ENCODE measurements at regions not wholly inside any gene's neighbourhood (a gene's known extent, or its start where the extent isn't known, plus 50 kb on each side); places are given as distances from the start of the nearest gene placed in this dataset.

- H3K27me3 Mint-ChIP-seq (ENCODE audit: low read depth, unreplicated experiment), result peaks cover 5% of the 10 kb centered on the region
- DNase-seq (ENCODE audit: low read depth), result no peak
- no peaks in the 10 kb centered on the region for H3K36me3 ChIP-seq (ENCODE audit: insufficient read depth, low read length)
- H3K4me3 ChIP-seq (ENCODE audit: insufficient read depth, low read depth, low read length), result no peak overlapping the region
- H3K27ac ChIP-seq (ENCODE audit: low read depth, low read length), result no peak overlapping the region
- H3K27me3 ChIP-seq (ENCODE audit: insufficient read depth, low read length), result no peaks in the 10 kb centered on the region
- no peaks in the 10 kb centered on the region for H3K4me1 ChIP-seq (ENCODE audit: insufficient read depth, low read length)
- no peak overlapping the region for H3K9ac ChIP-seq (ENCODE audit: low read length)
- no peaks in the 10 kb centered on the region for H3K36me3 Mint-ChIP-seq (ENCODE audit: low read depth, unreplicated experiment)
- no peak overlapping the region for H3K4me2 ChIP-seq (ENCODE audit: low read length)
- no peak overlapping the region for H2AFZ ChIP-seq (ENCODE audit: low read depth, low read length)
- no peak overlapping the region for H3K27ac Mint-ChIP-seq (ENCODE audit: unreplicated experiment)
- H3K79me2 ChIP-seq (ENCODE audit: insufficient read depth, low read length), result no peaks in the 10 kb centered on the region
- H4K20me1 ChIP-seq (ENCODE audit: insufficient read depth, low read length), result no peaks in the 10 kb centered on the region
- peaks cover 3% of the 10 kb centered on the region for H3K9me3 Mint-ChIP-seq (ENCODE audit: unreplicated experiment)
- no peak for TF ChIP-seq EZH2 (IDR thresholded peaks at IDR 0.05; ENCODE audit: insufficient read depth, low read length)
- TF ChIP-seq, protein P1, sequence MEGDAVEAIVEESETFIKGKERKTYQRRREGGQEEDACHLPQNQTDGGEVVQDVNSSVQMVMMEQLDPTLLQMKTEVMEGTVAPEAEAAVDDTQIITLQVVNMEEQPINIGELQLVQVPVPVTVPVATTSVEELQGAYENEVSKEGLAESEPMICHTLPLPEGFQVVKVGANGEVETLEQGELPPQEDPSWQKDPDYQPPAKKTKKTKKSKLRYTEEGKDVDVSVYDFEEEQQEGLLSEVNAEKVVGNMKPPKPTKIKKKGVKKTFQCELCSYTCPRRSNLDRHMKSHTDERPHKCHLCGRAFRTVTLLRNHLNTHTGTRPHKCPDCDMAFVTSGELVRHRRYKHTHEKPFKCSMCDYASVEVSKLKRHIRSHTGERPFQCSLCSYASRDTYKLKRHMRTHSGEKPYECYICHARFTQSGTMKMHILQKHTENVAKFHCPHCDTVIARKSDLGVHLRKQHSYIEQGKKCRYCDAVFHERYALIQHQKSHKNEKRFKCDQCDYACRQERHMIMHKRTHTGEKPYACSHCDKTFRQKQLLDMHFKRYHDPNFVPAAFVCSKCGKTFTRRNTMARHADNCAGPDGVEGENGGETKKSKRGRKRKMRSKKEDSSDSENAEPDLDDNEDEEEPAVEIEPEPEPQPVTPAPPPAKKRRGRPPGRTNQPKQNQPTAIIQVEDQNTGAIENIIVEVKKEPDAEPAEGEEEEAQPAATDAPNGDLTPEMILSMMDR (IDR thresholded peaks at IDR 0.05; ENCODE audit: insufficient read depth, low read depth, low read length), result no peak
- no peak overlapping the region for H3K4me3 Mint-ChIP-seq (ENCODE audit: unreplicated experiment)
- no peak for FAIRE-seq
- H3K9me3 ChIP-seq (ENCODE audit: insufficient read depth, low read depth, low read length), result no peaks in the 10 kb centered on the region
- no peaks in the 10 kb centered on the region for H3K4me1 Mint-ChIP-seq (ENCODE audit: low read depth, unreplicated experiment)
Measured at GRCh38 chr9:84567805-84568204, 101.7 kb upstream of the NTRK2 start.

- no peak overlapping the region for H3K4me3 Mint-ChIP-seq (ENCODE audit: unreplicated experiment)
- no peaks in the 10 kb centered on the region for H3K4me1 Mint-ChIP-seq (ENCODE audit: low read depth, unreplicated experiment)
- H2AFZ ChIP-seq (ENCODE audit: low read depth, low read length), result no peak overlapping the region
- FAIRE-seq (no peak), DNase-seq (ENCODE audit: low read depth) (no peak)
- no peaks in the 10 kb centered on the region for H3K4me1 ChIP-seq (ENCODE audit: insufficient read depth, low read length)
- H3K9me3 Mint-ChIP-seq (ENCODE audit: unreplicated experiment), result peaks cover 3% of the 10 kb centered on the region
- no peaks in the 10 kb centered on the region for H3K79me2 ChIP-seq (ENCODE audit: insufficient read depth, low read length)
- H3K9me3 ChIP-seq (ENCODE audit: insufficient read depth, low read depth, low read length), result no peaks in the 10 kb centered on the region
- no peak overlapping the region for H3K4me3 ChIP-seq (ENCODE audit: insufficient read depth, low read depth, low read length)
- TF ChIP-seq, protein P1 (IDR thresholded peaks at IDR 0.05; ENCODE audit: insufficient read depth, low read depth, low read length), result no peak
- TF ChIP-seq EZH2 (IDR thresholded peaks at IDR 0.05; ENCODE audit: insufficient read depth, low read length), result no peak
- no peak overlapping the region for H3K4me2 ChIP-seq (ENCODE audit: low read length)
- no peaks in the 10 kb centered on the region for H4K20me1 ChIP-seq (ENCODE audit: insufficient read depth, low read length)
- no peaks in the 10 kb centered on the region for H3K27me3 ChIP-seq (ENCODE audit: insufficient read depth, low read length)
- no peak overlapping the region for H3K27ac ChIP-seq (ENCODE audit: low read depth, low read length)
- H3K27me3 Mint-ChIP-seq (ENCODE audit: low read depth, unreplicated experiment), result peaks cover 16% of the 10 kb centered on the region
- H3K36me3 ChIP-seq (ENCODE audit: insufficient read depth, low read length), result no peaks in the 10 kb centered on the region
- H3K36me3 Mint-ChIP-seq (ENCODE audit: low read depth, unreplicated experiment), result no peaks in the 10 kb centered on the region
- no peak overlapping the region for H3K27ac Mint-ChIP-seq (ENCODE audit: unreplicated experiment)
- H3K9ac ChIP-seq (ENCODE audit: low read length), result no peak overlapping the region
Measured at GRCh38 chr9:84570482-84571154, 98.9 kb upstream of the NTRK2 start.

- no peaks in the 10 kb centered on the region for H3K36me3 ChIP-seq (ENCODE audit: insufficient read depth, low read length)
- H4K20me1 ChIP-seq (ENCODE audit: insufficient read depth, low read length), result no peaks in the 10 kb centered on the region
- H3K27ac Mint-ChIP-seq (ENCODE audit: unreplicated experiment), result no peak overlapping the region
- no peak overlapping the region for H3K4me3 Mint-ChIP-seq (ENCODE audit: unreplicated experiment)
- peaks cover 16% of the 10 kb centered on the region for H3K27me3 Mint-ChIP-seq (ENCODE audit: low read depth, unreplicated experiment)
- H3K4me1 ChIP-seq (ENCODE audit: insufficient read depth, low read length), result no peaks in the 10 kb centered on the region
- no peak for TF ChIP-seq EZH2 (IDR thresholded peaks at IDR 0.05; ENCODE audit: insufficient read depth, low read length)
- TF ChIP-seq, protein P1 (IDR thresholded peaks at IDR 0.05; ENCODE audit: insufficient read depth, low read depth, low read length), result no peak
- H3K4me3 ChIP-seq (ENCODE audit: insufficient read depth, low read depth, low read length), result no peak overlapping the region
- H3K4me1 Mint-ChIP-seq (ENCODE audit: low read depth, unreplicated experiment), result no peaks in the 10 kb centered on the region
- no peak overlapping the region for H3K4me2 ChIP-seq (ENCODE audit: low read length)
- FAIRE-seq, result no peak
- H3K27ac ChIP-seq (ENCODE audit: low read depth, low read length), result no peak overlapping the region
- no peak for DNase-seq (ENCODE audit: low read depth)
- H2AFZ ChIP-seq (ENCODE audit: low read depth, low read length), result no peak overlapping the region
- H3K27me3 ChIP-seq (ENCODE audit: insufficient read depth, low read length), result no peaks in the 10 kb centered on the region
- H3K79me2 ChIP-seq (ENCODE audit: insufficient read depth, low read length), result no peaks in the 10 kb centered on the region
- no peaks in the 10 kb centered on the region for H3K36me3 Mint-ChIP-seq (ENCODE audit: low read depth, unreplicated experiment)
- H3K9ac ChIP-seq (ENCODE audit: low read length), result no peak overlapping the region
- H3K9me3 ChIP-seq (ENCODE audit: insufficient read depth, low read depth, low read length), result no peaks in the 10 kb centered on the region
- H3K9me3 Mint-ChIP-seq (ENCODE audit: unreplicated experiment), result peaks cover 7% of the 10 kb centered on the region
Measured at GRCh38 chr9:84573083-84573482, 96.4 kb upstream of the NTRK2 start.
